HUES6 (cell line): ENCODE measurements at regions not wholly inside any gene's neighbourhood (a gene's known extent, or its start where the extent isn't known, plus 50 kb on each side); places are given as distances from the start of the nearest gene placed in this dataset.
A peak's percentile ranks its signal among the peaks of the same experiment; 100 is the strongest.

Source experiments
- H3K27ac ChIP-seq: 2 replicates; pipeline ENCODE4 v1.7.0; 2013; ENCODE audit warnings: low read depth, mild to moderate bottlenecking, low read length, inconsistent platforms
- H3K27me3 ChIP-seq: 2 replicates; pipeline ENCODE4 v1.6.1; 2013; ENCODE audit warnings: low read length; ENCODE audit not compliant: control insufficient read depth, insufficient read depth
- H3K36me3 ChIP-seq: 2 replicates; pipeline ENCODE4 v1.6.1; 2013; ENCODE audit warnings: low read length; ENCODE audit not compliant: control insufficient read depth, insufficient read depth
- H3K4me1 ChIP-seq: 2 replicates; pipeline ENCODE4 v1.6.1; 2013; ENCODE audit warnings: low read length; ENCODE audit not compliant: control insufficient read depth, insufficient read depth
- H3K4me3 ChIP-seq: 2 replicates; pipeline ENCODE4 v1.5.1; 2013; ENCODE audit warnings: low read depth, low read length
- H3K9ac ChIP-seq: one replicate; pipeline ENCODE4 v1.6.1; 2013; ENCODE audit warnings: mild to moderate bottlenecking, low read length
- H3K9me3 ChIP-seq: 2 replicates; pipeline ENCODE4 v1.6.1; 2013; ENCODE audit warnings: low read depth, low read length; ENCODE audit not compliant: control insufficient read depth, insufficient read depth

GRCh38 chr13:97629601-97630272 lies 195.8 kb downstream of the RAP2A start:
- Histone ChIP-seq H3K4me3 (no peak overlapping the region), H3K9me3 (peaks cover 19% of the 10 kb centered on the region; the same call in 1 of the 2 replicates), H3K4me1 (peaks cover 3% of the 10 kb centered on the region; the same call in 1 of the 2 replicates), H3K27ac (no peak overlapping the region), H3K27me3 (no peaks in the 10 kb centered on the region), H3K36me3 (peaks cover 4% of the 10 kb centered on the region; the same call in 1 of the 2 replicates), H3K9ac (no peak overlapping the region)

- H3K9me3 ChIP-seq = peaks cover 19% of the 10 kb centered on the region; the same call in 1 of the 2 replicates
- H3K9ac ChIP-seq = no peak overlapping the region
- H3K4me3 ChIP-seq = no peak overlapping the region
- peaks cover 4% of the 10 kb centered on the region; the same call in 1 of the 2 replicates for H3K36me3 ChIP-seq
- H3K4me1 ChIP-seq = peaks cover 3% of the 10 kb centered on the region; the same call in 1 of the 2 replicates
- H3K27ac ChIP-seq = no peak overlapping the region
- H3K27me3 ChIP-seq = no peaks in the 10 kb centered on the region
Measured at GRCh38 chr13:97630725-97631124, 196.8 kb downstream of the RAP2A start.

- Histone ChIP-seq H3K36me3 (peaks cover 7% of the 10 kb centered on the region; the same call in 1 of the 2 replicates), H3K27me3 (no peaks in the 10 kb centered on the region), H3K27ac (no peak overlapping the region), H3K9me3 (peaks cover 19% of the 10 kb centered on the region; the same call in 1 of the 2 replicates), H3K9ac (no peak overlapping the region), H3K4me3 (no peak overlapping the region), H3K4me1 (peaks cover 3% of the 10 kb centered on the region; the same call in 1 of the 2 replicates)
Measured at GRCh38 chr13:97631158-97631557, 197.2 kb downstream of the RAP2A start.

- no peaks in the 10 kb centered on the region for H3K27me3 ChIP-seq
- H3K4me1 ChIP-seq = peaks cover 9% of the 10 kb centered on the region; the same call in 1 of the 2 replicates
- no peak overlapping the region for H3K9ac ChIP-seq
- no peak overlapping the region for H3K27ac ChIP-seq
- H3K4me3 ChIP-seq = no peak overlapping the region
- peaks cover 11% of the 10 kb centered on the region; the same call in 1 of the 2 replicates for H3K36me3 ChIP-seq
- H3K9me3 ChIP-seq = peaks cover 9% of the 10 kb centered on the region
Measured at GRCh38 chr13:97639236-97639635, 205.3 kb downstream of the RAP2A start.

- Histone ChIP-seq H3K9me3 (peaks cover 9% of the 10 kb centered on the region), H3K27me3 (no peaks in the 10 kb centered on the region), H3K9ac (no peak overlapping the region)
Measured at GRCh38 chr13:97640268-97640667, 206.3 kb downstream of the RAP2A start.

GRCh38 chr13:97648171-97648880 lies 214.4 kb downstream of the RAP2A start:
- Histone ChIP-seq H3K4me1 (peaks cover 43% of the 10 kb centered on the region), H3K27ac (peak overlapping the region; percentile 75; the same call in 1 of the 2 replicates), H3K27me3 (no peaks in the 10 kb centered on the region), H3K4me3 (no peak overlapping the region; the same call in 1 of the 2 replicates), H3K36me3 (no peaks in the 10 kb centered on the region), H3K9ac (peak overlapping the region; percentile 62), H3K9me3 (no peaks in the 10 kb centered on the region)

More at GRCh38 chr13:97640268-97640667, 206.3 kb downstream of the RAP2A start:
- Histone ChIP-seq H3K27ac (no peak overlapping the region), H3K4me3 (no peak overlapping the region), H3K4me1 (peaks cover 9% of the 10 kb centered on the region; the same call in 1 of the 2 replicates), H3K36me3 (peaks cover 11% of the 10 kb centered on the region; the same call in 1 of the 2 replicates)

GRCh38 chr13:97648881-97649224 lies 214.9 kb downstream of the RAP2A start:
- Histone ChIP-seq H3K9me3 (no peaks in the 10 kb centered on the region), H3K4me3 (no peak overlapping the region), H3K27ac (peak overlapping the region; percentile 75; the same call in 1 of the 2 replicates), H3K36me3 (no peaks in the 10 kb centered on the region), H3K9ac (peak overlapping the region; percentile 62), H3K4me1 (peaks cover 45% of the 10 kb centered on the region), H3K27me3 (no peaks in the 10 kb centered on the region)

- no peak overlapping the region for H3K4me3 ChIP-seq
Measured at GRCh38 chr13:97653443-97654140, 219.6 kb downstream of the RAP2A start.

GRCh38 chr13:97654236-97654635 lies 220.3 kb downstream of the RAP2A start:
- Histone ChIP-seq H3K4me3 (no peak overlapping the region), H3K9me3 (no peaks in the 10 kb centered on the region), H3K27me3 (no peaks in the 10 kb centered on the region), H3K9ac (no peak overlapping the region), H3K4me1 (peaks cover 32% of the 10 kb centered on the region), H3K27ac (no peak overlapping the region), H3K36me3 (no peaks in the 10 kb centered on the region)

More at GRCh38 chr13:97653443-97654140, 219.6 kb downstream of the RAP2A start:
- no peaks in the 10 kb centered on the region for H3K9me3 ChIP-seq
- H3K27me3 ChIP-seq = no peaks in the 10 kb centered on the region
- no peak overlapping the region for H3K9ac ChIP-seq
- no peaks in the 10 kb centered on the region for H3K36me3 ChIP-seq
- H3K4me1 ChIP-seq = peaks cover 38% of the 10 kb centered on the region
- no peak overlapping the region; the same call in 1 of the 2 replicates for H3K27ac ChIP-seq

GRCh38 chr13:97658556-97658955 lies 224.6 kb downstream of the RAP2A start:
- no peak overlapping the region for H3K9ac ChIP-seq
- H3K27ac ChIP-seq = no peak overlapping the region
- no peaks in the 10 kb centered on the region for H3K9me3 ChIP-seq
- no peaks in the 10 kb centered on the region for H3K36me3 ChIP-seq
- no peaks in the 10 kb centered on the region for H3K27me3 ChIP-seq
- no peak overlapping the region for H3K4me3 ChIP-seq
- H3K4me1 ChIP-seq = no peaks in the 10 kb centered on the region
